Suprapubic skin (tissue), 3 donors: ENCODE measurements at regions not wholly inside any gene's neighbourhood (a gene's known extent, or its start where the extent isn't known, plus 50 kb on each side); places are given as distances from the start of the nearest gene placed in this dataset.

ENCODE experiments used
- CTCF ChIP-seq, 2 donors: fragments of 200-600 bp in 1 of 2; fragments of 450-650 bp in 1 of 2; sonication (generic) in 1 of 2; IDR thresholded peaks; one replicate each; pipeline ENCODE4 v1.5.1; 2016 to 2019; ENCODE audit warnings: antibody characterized with exemption in 2 of 2, mild to moderate bottlenecking in 1 of 2, moderate library complexity in 1 of 2
- EP300 ChIP-seq: sonication (generic); formaldehyde crosslinking; IDR thresholded peaks from one replicate; pipeline ENCODE4 v1.6.1; 2017; ENCODE audit warnings: antibody characterized with exemption
- POLR2A ChIP-seq, 2 donors: fragments of 450-650 bp; IDR thresholded peaks; one replicate each; pipeline ENCODE4 v1.6.1; 2017; ENCODE audit warnings: antibody characterized with exemption in 2 of 2, mild to moderate bottlenecking in 2 of 2, moderate library complexity in 2 of 2

- no peak for TF ChIP-seq CTCF (IDR thresholded peaks at IDR 0.05)
- no peak for TF ChIP-seq POLR2A (IDR thresholded peaks at IDR 0.05)
- TF ChIP-seq EP300: no peak
These were observed 505.4 kb downstream of the TMEM232 start for GRCh38 chr5:110221036-110221435.
